Activated T-cell treated with anti-CD3 and anti-CD28 coated beads, Interleukin-2, amount 50 U/mL, for 72 hours (primary cell): ENCODE measurements at regions not wholly inside any gene's neighbourhood (a gene's known extent, or its start where the extent isn't known, plus 50 kb on each side); places are given as distances from the start of the nearest gene placed in this dataset.

Experiments used
- ATAC-seq, 2 donors: fragments of 150-1000 bp; cut with Tn5 transposase; replicated peaks in 1 of 2; 2 replicates each; pipeline ENCODE4 v1.10.0; 2021; ENCODE audit warnings: moderate library complexity in 2 of 2, mild to moderate bottlenecking in 1 of 2
- DNase-seq, 2 donors: peaks; one replicate each; pipeline ENCODE4 v3.0.0; 2021 to 2022; ENCODE audit warnings: mixed read lengths in 1 of 2
- H3K27ac Mint-ChIP-seq: one replicate; pipeline ENCODE4 v1.8.0; 2022; ENCODE audit warnings: mild to moderate bottlenecking, moderate library complexity, mixed read lengths
- H3K27me3 Mint-ChIP-seq: one replicate; pipeline ENCODE4 v1.8.0; 2022; ENCODE audit warnings: low read depth, mixed read lengths
- H3K36me3 Mint-ChIP-seq, 2 donors: one replicate each; pipeline ENCODE4 v1.8.0; 2022; ENCODE audit warnings: mixed read lengths in 2 of 2, mild to moderate bottlenecking in 1 of 2; ENCODE audit not compliant: insufficient read depth in 2 of 2
- H3K4me1 Mint-ChIP-seq: one replicate; pipeline ENCODE4 v1.8.0; 2022; ENCODE audit warnings: low read depth, mixed read lengths
- H3K4me3 Mint-ChIP-seq, 2 donors: one replicate each; pipeline ENCODE4 v1.8.0; 2022; ENCODE audit warnings: mild to moderate bottlenecking in 2 of 2, mixed read lengths in 2 of 2, moderate library complexity in 2 of 2
- H3K9me3 Mint-ChIP-seq, 2 donors: one replicate each; pipeline ENCODE4 v1.8.0; 2022; ENCODE audit warnings: mixed read lengths in 2 of 2

- H3K4me3 Mint-ChIP-seq = no peak overlapping the region
- H3K27ac Mint-ChIP-seq = no peak overlapping the region
- peaks cover 0 to 2% of the 10 kb centered on the region in 2 donors for H3K9me3 Mint-ChIP-seq
- H3K27me3 Mint-ChIP-seq = no peaks in the 10 kb centered on the region
- H3K4me1 Mint-ChIP-seq = peaks cover 29% of the 10 kb centered on the region
- DNase-seq (no peak), ATAC-seq (no peak)
- H3K36me3 Mint-ChIP-seq = peaks cover 0 to 3% of the 10 kb centered on the region in 2 donors
These were observed 175.8 kb upstream of the ATP2B1 start for GRCh38 chr12:89884416-89884898.

- no peak overlapping the region for H3K27ac Mint-ChIP-seq
- no peaks in the 10 kb centered on the region for H3K27me3 Mint-ChIP-seq
- H3K4me3 Mint-ChIP-seq = no peak overlapping the region
- ATAC-seq (no peak), DNase-seq (no peak)
- peaks cover 0 to 2% of the 10 kb centered on the region in 2 donors for H3K9me3 Mint-ChIP-seq
- peaks cover 32% of the 10 kb centered on the region for H3K4me1 Mint-ChIP-seq
- peaks cover 0 to 3% of the 10 kb centered on the region in 2 donors for H3K36me3 Mint-ChIP-seq
These were observed 175.2 kb upstream of the ATP2B1 start for GRCh38 chr12:89883630-89884389.

- Mint-ChIP-seq H3K4me3 (no peak overlapping the region), H3K9me3 (peaks cover 0 to 2% of the 10 kb centered on the region in 2 donors), H3K27me3 (no peaks in the 10 kb centered on the region), H3K36me3 (peaks cover 0 to 3% of the 10 kb centered on the region in 2 donors), H3K27ac (no peak overlapping the region), H3K4me1 (peaks cover 32% of the 10 kb centered on the region)
- ATAC-seq (no peak), DNase-seq (no peak)
These were observed 174.2 kb upstream of the ATP2B1 start for GRCh38 chr12:89882792-89883191.

- Mint-ChIP-seq H3K27ac (peak overlapping the region; percentile 92), H3K4me1 (peaks cover 32% of the 10 kb centered on the region), H3K27me3 (no peaks in the 10 kb centered on the region), H3K9me3 (peaks cover 0 to 2% of the 10 kb centered on the region in 2 donors), H3K36me3 (peaks cover 0 to 3% of the 10 kb centered on the region in 2 donors), H3K4me3 (peak overlapping the region; percentile 41 to 74)
- peak; percentile 81 to 87 for ATAC-seq
- peak; percentile 53 to 57 for DNase-seq
These were observed 173.4 kb upstream of the ATP2B1 start for GRCh38 chr12:89882050-89882449.

GRCh38 chr12:89880690-89881350 is 172.2 kb upstream of the ATP2B1 start:
- Mint-ChIP-seq H3K27me3 (no peaks in the 10 kb centered on the region), H3K4me1 (peaks cover 32% of the 10 kb centered on the region), H3K9me3 (peaks cover 1 to 2% of the 10 kb centered on the region in 2 donors), H3K36me3 (peaks cover 0 to 3% of the 10 kb centered on the region in 2 donors), H3K4me3 (peak overlapping the region; percentile 66 to 74), H3K27ac (peak overlapping the region; percentile 92)
- ATAC-seq (peak; percentile 92 to 94), DNase-seq (peak; percentile 61)

- H3K4me3 Mint-ChIP-seq = no peak overlapping the region
- H3K27me3 Mint-ChIP-seq = no peaks in the 10 kb centered on the region
- H3K9me3 Mint-ChIP-seq = peaks cover 1 to 2% of the 10 kb centered on the region in 2 donors
- DNase-seq = no peak
- H3K36me3 Mint-ChIP-seq = peaks cover 0 to 3% of the 10 kb centered on the region in 2 donors
- H3K27ac Mint-ChIP-seq = no peak overlapping the region
- no peak for ATAC-seq
- peaks cover 32% of the 10 kb centered on the region for H3K4me1 Mint-ChIP-seq
These were observed 171.1 kb upstream of the ATP2B1 start for GRCh38 chr12:89879766-89880165.

GRCh38 chr12:89878950-89879349 is 170.3 kb upstream of the ATP2B1 start:
- Mint-ChIP-seq H3K4me1 (peaks cover 32% of the 10 kb centered on the region), H3K4me3 (no peak overlapping the region), H3K27ac (no peak overlapping the region), H3K36me3 (no peaks in the 10 kb centered on the region), H3K27me3 (no peaks in the 10 kb centered on the region), H3K9me3 (peaks cover 1 to 2% of the 10 kb centered on the region in 2 donors)
- no peak for DNase-seq
- ATAC-seq = no peak

- H3K4me3 Mint-ChIP-seq = no peak overlapping the region
- H3K36me3 Mint-ChIP-seq = no peaks in the 10 kb centered on the region
- peaks cover 1 to 2% of the 10 kb centered on the region in 2 donors for H3K9me3 Mint-ChIP-seq
- no peaks in the 10 kb centered on the region for H3K27me3 Mint-ChIP-seq
- ATAC-seq = no peak
- no peak overlapping the region for H3K27ac Mint-ChIP-seq
- peaks cover 32% of the 10 kb centered on the region for H3K4me1 Mint-ChIP-seq
- no peak for DNase-seq
These were observed 169.7 kb upstream of the ATP2B1 start for GRCh38 chr12:89878327-89878726.

GRCh38 chr12:89877671-89878070 is 169.0 kb upstream of the ATP2B1 start:
- peaks cover 1 to 2% of the 10 kb centered on the region in 2 donors for H3K9me3 Mint-ChIP-seq
- no peak for DNase-seq
- H3K36me3 Mint-ChIP-seq = no peaks in the 10 kb centered on the region
- ATAC-seq = no peak
- no peaks in the 10 kb centered on the region for H3K27me3 Mint-ChIP-seq
- H3K4me1 Mint-ChIP-seq = peaks cover 32% of the 10 kb centered on the region
- no peak overlapping the region for H3K27ac Mint-ChIP-seq
- no peak overlapping the region for H3K4me3 Mint-ChIP-seq

GRCh38 chr12:89877136-89877535 is 168.5 kb upstream of the ATP2B1 start:
- H3K4me3 Mint-ChIP-seq = no peak overlapping the region
- ATAC-seq = no peak
- peaks cover 1 to 7% of the 10 kb centered on the region in 2 donors for H3K9me3 Mint-ChIP-seq
- peaks cover 29% of the 10 kb centered on the region for H3K4me1 Mint-ChIP-seq
- DNase-seq = no peak
- no peak overlapping the region for H3K27ac Mint-ChIP-seq
- H3K36me3 Mint-ChIP-seq = peaks cover 0 to 4% of the 10 kb centered on the region in 2 donors
- no peaks in the 10 kb centered on the region for H3K27me3 Mint-ChIP-seq

GRCh38 chr12:89875809-89876208 is 167.2 kb upstream of the ATP2B1 start:
- DNase-seq = no peak
- Mint-ChIP-seq H3K27me3 (no peaks in the 10 kb centered on the region), H3K9me3 (peaks cover 3 to 12% of the 10 kb centered on the region in 2 donors), H3K36me3 (peaks cover 4 to 9% of the 10 kb centered on the region in 2 donors), H3K27ac (no peak overlapping the region), H3K4me1 (peaks cover 16% of the 10 kb centered on the region), H3K4me3 (no peak overlapping the region)
- ATAC-seq = no peak

- H3K27ac Mint-ChIP-seq = no peak overlapping the region
- no peak for DNase-seq
- no peaks in the 10 kb centered on the region for H3K27me3 Mint-ChIP-seq
- peaks cover 5 to 13% of the 10 kb centered on the region in 2 donors for H3K9me3 Mint-ChIP-seq
- peaks cover 10% of the 10 kb centered on the region for H3K4me1 Mint-ChIP-seq
- H3K36me3 Mint-ChIP-seq = peaks cover 7 to 10% of the 10 kb centered on the region in 2 donors
- H3K4me3 Mint-ChIP-seq = no peak overlapping the region
- ATAC-seq = no peak
These were observed 166.6 kb upstream of the ATP2B1 start for GRCh38 chr12:89875225-89875624.

GRCh38 chr12:89874146-89874545 is 165.5 kb upstream of the ATP2B1 start:
- Mint-ChIP-seq H3K36me3 (peaks cover 9 to 12% of the 10 kb centered on the region in 2 donors), H3K9me3 (peaks cover 11 to 14% of the 10 kb centered on the region in 2 donors), H3K27ac (no peak overlapping the region), H3K27me3 (no peaks in the 10 kb centered on the region), H3K4me3 (no peak overlapping the region), H3K4me1 (peaks cover under 1% of the 10 kb centered on the region)
- DNase-seq (no peak), ATAC-seq (no peak)
